GM18511 (cell line): ENCODE measurements at regions not wholly inside any gene's neighbourhood (a gene's known extent, or its start where the extent isn't known, plus 50 kb on each side); places are given as distances from the start of the nearest gene placed in this dataset.
A peak's percentile ranks its signal among the peaks of the same experiment; 100 is the strongest.

Source experiments
- ATAC-seq: cut with Tn5 transposase; IDR thresholded peaks from one replicate; pipeline ENCODE4 v1.9.1; 2021; ENCODE audit warnings: mild to moderate bottlenecking, moderate library complexity; ENCODE audit not compliant: unreplicated experiment

DNA sequence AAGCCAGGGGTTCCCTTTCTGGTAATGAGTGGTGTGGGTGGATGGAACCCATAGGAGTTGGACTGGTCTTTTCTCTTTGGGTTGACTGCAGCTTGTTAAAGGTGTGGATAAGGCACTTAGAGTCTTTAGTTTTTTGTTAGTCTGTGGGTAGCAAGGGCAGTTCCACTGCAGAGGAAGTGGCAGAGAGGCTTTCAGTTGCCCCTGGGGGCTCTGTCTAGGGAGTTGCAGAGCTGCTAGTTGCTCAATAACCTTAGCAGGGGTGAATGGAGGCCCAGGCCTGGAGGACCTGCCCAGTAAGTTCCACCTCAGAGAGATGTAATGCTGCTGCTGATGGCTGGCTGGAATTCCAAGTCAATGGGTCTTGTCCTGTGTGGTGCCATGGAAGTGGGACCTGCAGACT is 282.6 kb upstream of the NDST4 start:
- no peak for ATAC-seq

DNA sequence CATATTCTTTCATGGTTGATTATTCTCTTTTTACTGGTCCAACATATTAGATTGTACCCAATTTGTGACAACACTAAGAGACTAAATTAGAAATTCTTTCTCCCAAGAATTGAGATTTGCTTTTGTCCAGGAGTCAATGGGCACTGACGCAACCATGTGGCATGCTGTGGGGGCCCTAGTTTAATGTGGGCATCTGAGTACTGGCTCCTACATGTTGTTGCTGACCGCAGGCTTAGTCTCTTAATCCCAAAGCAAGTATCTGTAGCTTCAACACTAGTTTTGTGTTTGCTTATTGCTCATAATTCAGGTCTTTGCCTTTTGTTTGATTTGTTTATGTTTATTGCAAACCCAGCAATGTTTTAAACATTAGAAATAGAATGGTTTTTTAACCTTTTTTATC is 263.4 kb upstream of the NDST4 start:
- no peak for ATAC-seq

DNA sequence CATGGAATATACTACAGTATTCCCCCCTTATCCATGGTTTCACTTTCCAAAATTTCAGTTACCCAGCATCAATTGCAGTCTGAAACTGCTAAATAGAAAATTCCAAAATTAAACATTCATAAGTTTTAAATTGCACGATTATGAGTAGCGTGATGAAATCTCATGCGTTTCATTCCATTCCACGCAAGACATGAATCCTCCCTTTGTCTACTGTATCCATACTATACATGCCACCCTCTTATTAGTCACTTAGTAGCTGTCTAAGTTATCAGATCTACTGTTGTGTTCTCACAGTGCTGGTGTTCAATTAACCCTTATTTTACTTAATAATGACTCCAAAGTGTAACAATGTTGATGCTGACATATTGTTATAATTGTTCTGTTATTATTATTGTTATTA is 261.2 kb upstream of the NDST4 start:
- no peak for ATAC-seq

DNA sequence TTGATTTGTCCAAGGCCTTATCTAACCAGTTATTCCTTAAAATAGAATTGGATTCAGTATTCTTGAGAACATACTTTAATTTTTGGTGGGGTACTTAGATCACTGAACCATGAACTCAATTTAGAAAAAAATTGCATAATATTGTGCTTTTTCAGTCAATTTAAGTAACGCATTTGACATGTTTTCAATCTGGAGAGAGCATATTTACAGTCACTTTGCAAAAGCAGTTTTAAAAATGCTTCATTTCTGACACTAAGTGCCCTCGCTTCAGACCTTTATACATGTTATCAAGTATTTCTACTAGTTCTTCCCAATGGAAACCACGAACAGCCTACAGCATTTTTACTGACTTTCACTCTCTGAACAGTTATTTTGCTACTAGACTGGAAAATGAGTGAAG is 257.1 kb upstream of the NDST4 start:
- no peak for ATAC-seq

DNA sequence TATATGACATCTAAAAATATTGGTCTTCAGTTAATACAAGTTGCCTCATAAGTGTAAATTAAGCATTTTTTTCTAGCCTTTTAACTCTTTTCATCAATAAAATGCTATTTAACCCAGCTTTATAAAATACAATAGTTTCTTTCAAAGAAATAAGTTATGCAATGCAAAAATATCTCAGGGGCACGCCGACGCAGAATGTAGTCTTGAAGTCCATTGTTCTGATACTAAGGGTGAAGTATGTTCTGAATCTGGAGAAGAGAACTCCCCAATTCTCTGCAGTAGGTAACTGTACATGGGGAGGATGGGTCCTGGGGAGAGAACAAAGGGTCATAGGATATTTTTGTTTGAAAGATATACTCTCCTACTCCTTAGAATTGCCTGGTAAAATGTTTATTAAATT is 256.6 kb upstream of the NDST4 start:
- no peak for ATAC-seq

DNA sequence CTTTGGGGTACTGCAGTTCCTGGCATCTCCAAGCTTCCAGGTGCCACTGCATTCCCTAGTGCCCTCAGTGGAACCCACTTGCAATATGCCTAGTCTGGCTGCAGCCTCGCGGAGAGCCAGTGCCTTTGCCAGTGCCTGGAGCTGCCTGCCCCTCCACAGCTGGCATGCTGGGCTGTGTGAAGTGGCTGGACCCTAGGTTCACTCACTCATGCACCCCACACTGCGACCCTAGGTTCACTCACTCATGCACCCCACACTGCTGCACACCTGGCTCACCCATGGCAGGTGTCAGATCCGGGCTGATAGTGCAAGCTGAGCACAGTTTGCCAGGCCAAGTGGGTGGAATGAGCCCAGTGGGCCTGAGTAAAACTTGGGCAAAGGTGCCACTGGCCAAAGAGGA is 253.0 kb upstream of the NDST4 start:
- no peak for ATAC-seq

DNA sequence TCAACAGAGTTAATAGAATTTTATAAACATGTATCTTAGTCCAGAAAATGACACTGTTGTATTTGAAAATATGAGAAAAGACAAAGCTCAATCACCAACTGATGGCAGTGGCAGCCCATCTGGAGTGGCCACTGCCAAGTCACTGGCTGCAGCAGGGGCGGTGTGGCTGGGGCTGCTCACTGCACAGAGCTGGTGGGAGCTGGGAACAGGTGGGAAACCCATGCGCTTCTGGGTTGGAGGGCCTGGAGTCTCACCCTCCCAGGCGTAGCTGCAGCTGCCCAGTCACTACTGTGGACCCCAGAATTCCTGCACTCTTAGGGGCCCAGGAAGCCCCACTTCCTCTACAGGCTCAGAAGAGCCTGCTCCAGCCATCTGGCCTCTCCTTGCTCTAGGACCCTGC is 251.8 kb upstream of the NDST4 start:
- no peak for ATAC-seq

DNA sequence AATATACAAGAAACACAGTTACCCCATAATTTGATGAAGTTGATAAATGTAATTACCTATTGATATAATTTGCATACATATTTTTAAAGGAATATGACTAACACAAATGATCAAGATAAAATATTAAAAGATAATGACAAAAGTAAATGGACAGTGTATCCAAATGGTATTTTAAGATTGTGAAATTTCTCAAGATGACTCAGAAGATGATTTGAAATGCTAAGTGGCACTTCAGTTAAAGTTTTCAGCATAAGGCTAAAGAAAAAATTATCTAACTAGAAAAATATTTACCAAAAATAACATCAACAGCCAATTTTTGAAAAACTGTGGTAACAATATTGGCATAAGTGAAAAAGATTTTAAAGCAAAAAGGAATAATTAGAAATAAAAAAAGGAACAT is 248.4 kb upstream of the NDST4 start:
- ATAC-seq = no peak

DNA sequence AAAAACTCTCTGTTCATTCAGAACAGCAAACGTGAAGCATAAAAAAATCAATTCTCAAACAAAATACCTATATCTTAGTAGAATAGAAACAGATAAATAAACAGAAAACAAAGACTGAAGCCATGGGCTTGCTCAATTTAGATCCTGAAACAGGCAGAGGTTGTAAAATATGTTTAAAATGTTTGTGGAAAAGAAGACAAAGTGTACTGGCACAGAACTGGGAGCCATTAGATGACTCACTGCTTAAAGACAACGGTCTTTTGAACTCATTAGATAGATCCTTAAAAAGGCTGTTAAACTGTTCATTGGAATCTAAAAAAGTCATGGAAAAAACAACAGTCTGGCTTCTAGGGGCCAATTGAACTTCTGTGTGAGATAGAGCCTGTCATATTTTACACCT is 247.0 kb upstream of the NDST4 start:
- ATAC-seq = no peak

DNA sequence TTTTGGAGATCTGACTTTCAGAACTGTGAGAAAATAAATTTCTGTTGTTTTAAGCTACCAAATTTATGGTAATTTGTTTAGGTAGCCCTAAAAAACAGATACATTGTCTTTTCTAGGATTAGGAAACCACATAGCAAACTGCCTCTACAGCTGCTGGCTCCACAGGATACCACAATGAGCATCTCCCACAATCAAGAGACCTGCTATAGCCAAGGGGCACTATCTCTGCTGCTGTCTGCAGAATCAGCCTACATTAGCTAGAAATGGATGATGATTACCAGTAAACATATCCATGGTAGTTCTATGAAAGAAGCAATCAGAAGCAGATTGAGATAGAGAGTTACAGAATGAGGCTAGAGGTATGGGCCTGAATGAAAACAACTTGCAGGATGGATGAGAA is 244.4 kb upstream of the NDST4 start:
- no peak for ATAC-seq

DNA sequence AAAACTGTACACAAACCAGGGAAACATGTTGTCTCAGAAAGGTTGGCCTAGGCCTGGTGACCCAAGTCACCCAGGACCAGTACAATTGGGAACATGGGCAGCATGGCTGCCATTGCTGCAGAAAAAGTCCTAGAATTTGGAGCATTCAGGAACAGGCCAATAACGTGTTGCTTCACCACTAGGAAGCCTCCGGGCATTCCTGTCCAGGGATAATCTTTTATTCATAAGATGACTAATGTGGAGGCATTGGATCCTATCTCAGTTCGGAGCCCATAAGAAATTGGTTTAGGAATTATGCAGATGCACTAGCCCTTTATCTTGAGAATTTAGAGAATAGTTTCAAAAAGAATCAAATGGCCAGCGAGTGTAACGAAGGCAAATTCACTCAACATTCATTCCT is 242.8 kb upstream of the NDST4 start:
- ATAC-seq = no peak

DNA sequence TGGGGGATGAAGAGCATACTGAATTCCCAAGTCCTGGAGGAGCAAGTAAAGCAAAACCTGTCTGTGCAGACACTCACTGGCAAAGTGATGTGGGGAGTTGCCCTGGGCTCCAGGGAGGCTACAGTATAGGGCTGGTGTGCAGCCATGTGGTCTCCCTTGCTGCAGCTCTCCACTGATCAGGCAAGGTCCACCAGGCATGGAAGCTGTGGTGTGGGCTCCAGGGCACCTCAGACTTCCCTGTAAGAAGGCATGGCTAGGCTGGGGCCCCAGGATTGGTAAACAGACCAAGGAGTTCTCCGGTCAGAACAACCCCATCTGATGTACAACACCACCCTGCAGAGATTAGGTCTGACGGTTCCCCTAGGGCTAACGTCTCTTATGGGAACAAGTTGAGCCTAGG is 241.9 kb upstream of the NDST4 start:
- no peak for ATAC-seq

DNA sequence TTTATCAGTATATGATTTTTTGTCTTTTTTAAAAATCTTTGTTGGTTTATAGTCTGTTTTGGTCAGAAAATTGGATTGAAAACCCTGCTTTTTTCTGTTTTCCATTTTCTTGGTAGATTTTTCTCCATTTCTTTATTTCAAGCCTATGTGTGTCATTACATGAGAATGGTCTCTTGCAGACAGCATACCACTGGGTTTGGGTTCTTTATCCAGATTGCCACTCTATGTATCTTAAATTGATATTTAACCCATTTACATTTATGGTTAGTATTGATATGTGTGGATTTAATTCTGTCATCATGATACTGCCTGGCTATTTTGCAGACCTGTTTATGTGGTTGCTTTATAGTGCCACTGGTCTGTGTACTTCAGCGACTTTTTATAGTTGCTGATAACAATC is 239.9 kb upstream of the NDST4 start:
- ATAC-seq = no peak

DNA sequence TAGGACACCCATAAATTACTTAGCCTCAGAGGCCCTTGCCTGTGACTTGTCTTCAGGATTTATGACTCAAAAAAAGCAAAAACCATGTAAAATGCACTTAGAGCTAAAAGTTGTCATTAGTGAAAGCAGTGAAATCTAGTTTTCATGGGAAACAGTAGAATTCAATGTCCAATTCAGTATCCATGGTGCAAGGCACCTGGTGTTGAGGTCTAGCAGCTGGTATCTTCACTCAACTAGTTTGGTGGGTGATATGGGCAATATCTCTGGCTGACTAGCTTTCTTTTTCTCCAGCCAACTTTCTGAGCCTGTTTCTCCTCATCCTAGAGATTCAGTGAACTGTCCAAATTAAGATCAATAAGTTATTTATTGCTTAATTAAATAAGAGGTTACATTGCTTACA is 229.8 kb upstream of the NDST4 start:
- ATAC-seq = no peak

DNA sequence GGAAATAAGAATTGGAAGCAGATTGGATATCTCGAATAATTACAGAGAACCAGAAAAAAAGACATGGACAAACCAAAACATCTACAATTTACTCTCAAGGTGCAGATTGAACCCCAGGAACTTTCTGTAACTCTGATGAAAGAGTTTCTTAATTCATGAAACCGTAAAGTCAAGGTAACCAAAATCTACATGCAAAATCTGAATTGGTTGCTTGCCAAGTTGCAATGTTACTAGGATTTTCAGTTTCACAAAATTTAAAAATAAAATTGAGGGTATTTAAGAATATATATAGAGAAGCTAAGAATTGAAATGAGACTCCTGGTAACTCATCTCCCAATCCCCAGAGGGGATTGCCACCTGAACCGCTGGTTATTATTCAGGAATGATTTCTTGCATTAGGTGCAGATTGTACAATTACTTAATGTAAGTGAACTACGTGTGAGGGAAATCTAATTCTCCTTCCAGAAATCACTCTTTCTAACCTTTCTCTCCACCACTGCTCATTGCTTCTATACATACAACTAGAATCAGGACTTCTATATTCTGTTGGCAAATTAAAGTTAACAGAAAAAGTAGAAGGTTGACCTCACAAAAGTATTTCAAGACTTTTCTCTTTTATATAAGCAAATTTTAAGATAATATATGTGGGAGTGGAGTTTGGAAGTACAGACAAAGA is 221.5 kb upstream of the NDST4 start:
- peak; percentile 74 for ATAC-seq

DNA sequence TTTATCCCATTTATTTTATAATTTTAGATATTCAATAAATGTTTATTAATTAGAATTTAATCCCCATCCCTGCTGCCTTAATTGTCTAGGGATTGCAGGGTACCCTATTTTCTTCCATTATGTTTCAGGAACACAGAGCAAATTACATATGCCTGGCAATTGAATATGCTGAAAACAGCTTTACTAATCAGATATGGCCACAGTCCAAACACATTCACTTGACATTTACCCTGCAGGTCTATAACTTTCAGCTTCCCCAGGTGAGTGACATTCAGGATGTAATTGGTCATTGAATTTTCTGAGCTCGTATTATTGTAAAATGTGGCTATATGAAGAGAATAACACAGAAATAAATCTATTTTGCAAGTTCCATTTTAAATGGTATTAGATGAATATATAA is 218.7 kb upstream of the NDST4 start:
- no peak for ATAC-seq

DNA sequence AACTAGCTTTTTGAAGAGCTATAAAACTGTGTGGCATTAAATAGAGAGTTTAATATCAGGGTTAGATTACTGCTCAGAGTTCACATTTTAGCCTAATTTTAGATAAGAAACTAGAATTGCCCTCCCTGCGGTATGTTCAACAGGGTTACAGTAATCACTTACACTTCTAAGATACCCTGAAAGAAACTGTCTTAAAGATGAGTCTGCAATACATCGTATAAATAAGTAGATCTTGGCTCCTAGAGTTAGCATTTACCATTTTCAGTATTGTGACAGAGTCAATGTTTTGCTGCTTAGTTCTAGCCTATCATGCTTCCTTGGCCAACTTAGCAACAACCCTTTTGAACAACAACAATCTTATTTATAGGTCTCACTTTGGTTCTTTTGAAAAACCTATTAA is 217.8 kb upstream of the NDST4 start:
- ATAC-seq = no peak

DNA sequence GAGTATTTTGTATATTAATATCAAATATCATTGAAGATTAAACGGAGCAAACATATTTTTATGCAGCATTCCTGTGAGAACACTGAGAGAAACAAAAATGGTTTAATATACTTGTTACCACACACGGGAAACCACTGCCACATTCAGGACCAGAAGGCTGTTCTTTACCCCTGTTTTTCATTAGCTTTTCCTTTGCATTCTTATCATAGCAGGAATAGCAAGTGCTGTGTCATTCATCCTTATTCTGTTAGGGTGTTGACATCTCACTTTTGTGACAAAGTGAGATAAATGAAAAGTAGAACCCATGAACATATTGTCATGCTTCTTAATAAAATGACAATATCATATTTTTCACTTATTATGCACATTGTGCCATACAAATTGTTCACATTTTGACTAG is 212.4 kb upstream of the NDST4 start:
- no peak for ATAC-seq

DNA sequence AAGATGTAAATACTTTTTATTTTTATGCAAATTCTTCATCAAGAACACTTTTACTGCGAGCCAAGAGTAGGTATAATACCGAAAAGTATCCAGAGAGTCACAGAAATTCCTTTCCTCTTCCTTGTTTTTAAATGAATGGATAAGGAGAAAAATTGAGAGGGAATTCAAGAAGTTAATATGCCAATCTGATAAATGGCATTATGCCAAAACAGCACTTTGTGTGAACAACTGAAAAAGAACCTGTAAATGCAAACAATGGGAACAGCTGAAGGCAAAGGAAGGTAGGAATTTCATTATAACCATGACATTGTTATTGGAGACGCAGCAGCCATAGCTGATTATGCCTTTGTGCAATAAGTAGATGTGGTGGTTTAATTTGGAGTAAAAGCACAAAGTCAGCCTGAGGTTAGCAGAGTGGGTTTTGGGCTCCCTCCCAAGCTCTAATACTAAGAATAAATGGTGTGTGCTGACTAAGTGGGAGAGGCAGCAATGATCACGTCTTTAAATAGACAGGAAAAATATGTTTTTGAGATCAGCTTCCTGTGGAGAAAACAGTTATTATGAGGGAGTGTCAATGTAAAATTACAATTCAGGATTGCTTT is 209.8 kb upstream of the NDST4 start:
- ATAC-seq = no peak

DNA sequence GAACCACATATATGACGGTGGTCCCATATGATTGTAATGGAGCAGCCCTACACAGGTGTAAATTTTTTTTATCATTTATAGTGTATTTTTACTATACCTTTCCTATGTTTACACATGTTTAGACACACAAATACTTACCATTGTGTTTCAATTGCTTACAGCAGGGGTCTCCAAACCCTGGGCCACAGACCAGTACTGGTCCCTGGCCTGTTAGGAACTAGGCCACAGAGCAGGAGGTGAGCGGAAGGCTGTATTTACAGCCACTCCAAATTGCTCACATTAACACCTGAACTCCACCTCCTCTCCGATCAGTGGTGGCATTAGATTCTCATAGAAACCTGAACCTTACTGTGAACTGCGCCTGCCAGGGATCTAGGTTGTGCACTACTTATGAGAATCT is 201.8 kb upstream of the NDST4 start:
- no peak for ATAC-seq

DNA sequence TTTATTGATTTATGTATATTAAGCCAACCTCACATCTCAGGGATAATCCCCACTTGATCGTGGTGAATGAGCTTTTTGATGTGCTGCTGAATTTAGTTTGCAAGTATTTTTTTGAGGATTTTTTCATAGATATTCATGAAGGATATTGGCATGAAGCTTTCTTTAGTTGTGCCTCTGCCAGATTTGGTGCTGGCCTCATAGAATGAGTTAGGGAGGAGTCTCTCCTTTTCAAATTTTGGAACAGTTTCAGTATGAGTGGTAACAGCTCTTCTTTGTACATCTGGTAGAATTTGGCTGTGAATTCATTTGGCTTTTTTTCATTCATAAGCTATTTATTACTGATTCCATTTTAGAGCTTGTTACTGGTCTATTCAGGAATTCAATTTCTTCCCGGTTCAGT is 197.2 kb upstream of the NDST4 start:
- ATAC-seq = no peak

DNA sequence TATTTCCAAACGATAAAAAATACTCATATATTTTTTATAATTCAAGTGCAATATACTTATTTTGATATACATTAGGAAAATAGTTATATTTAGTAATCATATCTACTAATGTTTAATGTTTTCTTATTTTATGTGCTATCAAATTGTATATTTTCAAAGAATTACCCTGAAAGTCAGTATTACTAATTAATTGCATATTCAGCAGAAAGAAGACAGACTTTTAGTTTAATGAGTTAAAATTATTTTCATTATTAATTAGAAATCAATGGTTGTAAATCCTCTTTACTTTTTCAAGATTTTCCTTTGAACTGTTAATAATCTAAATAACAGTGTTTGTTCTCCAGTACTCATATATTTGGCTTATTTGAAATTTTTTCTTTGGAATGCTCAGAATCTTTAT is 181.3 kb upstream of the NDST4 start:
- ATAC-seq = no peak

DNA sequence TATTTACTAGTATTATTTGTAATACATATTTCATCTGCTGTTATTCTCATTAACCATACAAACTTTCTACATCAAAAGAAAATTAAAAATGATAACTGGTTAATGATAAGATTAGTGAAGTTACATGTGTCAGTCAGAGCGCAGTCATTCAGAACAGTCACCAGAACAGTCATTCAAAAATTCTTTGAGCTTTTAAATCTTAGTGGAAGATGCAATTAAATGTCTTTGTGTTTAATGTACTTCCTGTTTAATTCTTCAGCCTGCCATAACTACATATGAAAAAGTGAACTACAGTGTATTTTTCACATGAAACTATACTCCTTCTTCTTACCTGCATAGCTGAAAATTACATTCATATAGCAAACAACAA is 179.7 kb upstream of the NDST4 start:
- ATAC-seq = no peak
